Uterus (tissue), 3 donors: ENCODE measurements at regions not wholly inside any gene's neighbourhood (a gene's known extent, or its start where the extent isn't known, plus 50 kb on each side); places are given as distances from the start of the nearest gene placed in this dataset.

ENCODE experiments used
- DNase-seq, 2 donors: peaks; one replicate each; pipeline ENCODE4 v3.0.0-alpha.2; 2019 to 2020
- H3K27ac ChIP-seq, 2 donors: fragments of 200-600 bp; sonication (generic); 1 replicate in 1 of 2; 2 replicates in 1 of 2; pipeline ENCODE4 v1.5.1; 2016 to 2018
- H3K27me3 ChIP-seq, 2 donors: fragments of 200-600 bp; sonication (generic); one replicate each; pipeline ENCODE4 v1.5.1; 2018 to 2019; ENCODE audit warnings: control low read depth in 1 of 2
- H3K36me3 ChIP-seq, 2 donors: fragments of 200-600 bp; sonication (generic); one replicate each; pipeline ENCODE4 v1.5.1; 2019; ENCODE audit warnings: control low read depth in 1 of 2
- H3K4me1 ChIP-seq, 2 donors: fragments of 200-600 bp; sonication (generic); one replicate each; pipeline ENCODE4 v1.5.1; 2018 to 2019; ENCODE audit warnings: control low read depth in 1 of 2
- H3K4me3 ChIP-seq, 2 donors: fragments of 200-600 bp; sonication (generic); 1 replicate in 1 of 2; 2 replicates in 1 of 2; pipeline ENCODE4 v1.5.1; 2018 to 2019; ENCODE audit warnings: mild to moderate bottlenecking in 1 of 2
- H3K9me3 ChIP-seq, 2 donors: fragments of 200-600 bp; sonication (generic); one replicate each; pipeline ENCODE4 v1.5.1; 2019; ENCODE audit warnings: control low read depth in 1 of 2
- CTCF ChIP-seq, 4 experiments: fragments of 200-600 bp in 2 of 4; fragments of 450-650 bp in 2 of 4; sonication (generic) in 2 of 4; IDR thresholded peaks; one replicate each; pipeline ENCODE4 v1.5.1; 2016 to 2019; ENCODE audit warnings: antibody characterized with exemption in 4 of 4, mild to moderate bottlenecking in 2 of 4, moderate library complexity in 1 of 4
- POLR2A ChIP-seq, 2 donors: fragments of 450-650 bp; IDR thresholded peaks; one replicate each; pipeline ENCODE4 v1.6.1; 2016; ENCODE audit warnings: antibody characterized with exemption in 2 of 2, mild to moderate bottlenecking in 1 of 2, moderate library complexity in 1 of 2
- intact Hi-C: fragments of 100-400 bp; cut with DNase I; formaldehyde crosslinking; loops from one replicate; pipeline ENCODE4 v1.15.1; 2023; ENCODE audit warnings: low total_unique reads
- donor health status: DM: yes; HTN: yes; CAD: no.

GRCh38 chr2:21599417-21599816 lies 475.6 kb downstream of the TDRD15 start:
- no peak overlapping the region for H3K4me3 ChIP-seq
- TF ChIP-seq POLR2A (IDR thresholded peaks at IDR 0.05) (no peak), CTCF (IDR thresholded peaks at IDR 0.05) (no peak)
- intact Hi-C loops = no loop called here
- DNase-seq = no peak
- no peaks in the 10 kb centered on the region for H3K4me1 ChIP-seq
- no peaks in the 10 kb centered on the region for H3K9me3 ChIP-seq
- no peaks in the 10 kb centered on the region for H3K27me3 ChIP-seq
- no peak overlapping the region for H3K27ac ChIP-seq
- H3K36me3 ChIP-seq = no peaks in the 10 kb centered on the region

GRCh38 chr2:21602789-21603188 lies 479.0 kb downstream of the TDRD15 start:
- no peaks in the 10 kb centered on the region for H3K9me3 ChIP-seq
- H3K36me3 ChIP-seq = no peaks in the 10 kb centered on the region
- intact Hi-C loops = no loop called here
- no peaks in the 10 kb centered on the region for H3K4me1 ChIP-seq
- DNase-seq = no peak
- H3K4me3 ChIP-seq = no peak overlapping the region
- no peaks in the 10 kb centered on the region for H3K27me3 ChIP-seq
- no peak overlapping the region for H3K27ac ChIP-seq
- no peak for TF ChIP-seq CTCF (IDR thresholded peaks at IDR 0.05)
- no peak for TF ChIP-seq POLR2A (IDR thresholded peaks at IDR 0.05)

GRCh38 chr2:21607572-21607971 lies 483.8 kb downstream of the TDRD15 start:
- H3K27ac ChIP-seq = no peak overlapping the region
- no peak for TF ChIP-seq POLR2A (IDR thresholded peaks at IDR 0.05)
- TF ChIP-seq CTCF (IDR thresholded peaks at IDR 0.05) = no peak
- no peaks in the 10 kb centered on the region for H3K36me3 ChIP-seq
- H3K4me1 ChIP-seq = no peaks in the 10 kb centered on the region
- no peaks in the 10 kb centered on the region for H3K27me3 ChIP-seq
- no peaks in the 10 kb centered on the region for H3K9me3 ChIP-seq
- DNase-seq = no peak
- intact Hi-C loops = no loop called here
- no peak overlapping the region for H3K4me3 ChIP-seq

- Histone ChIP-seq H3K9me3 (no peaks in the 10 kb centered on the region), H3K27me3 (no peaks in the 10 kb centered on the region), H3K36me3 (no peaks in the 10 kb centered on the region), H3K4me1 (no peaks in the 10 kb centered on the region), H3K4me3 (no peak overlapping the region), H3K27ac (no peak overlapping the region)
- DNase-seq = no peak
- intact Hi-C loops = no loop called here
- TF ChIP-seq POLR2A (IDR thresholded peaks at IDR 0.05) (no peak), CTCF (IDR thresholded peaks at IDR 0.05) (no peak)
These were observed 486.5 kb downstream of the TDRD15 start for GRCh38 chr2:21610304-21610703.

- no peaks in the 10 kb centered on the region for H3K27me3 ChIP-seq
- TF ChIP-seq CTCF (IDR thresholded peaks at IDR 0.05) = no peak
- no peak for TF ChIP-seq POLR2A (IDR thresholded peaks at IDR 0.05)
- H3K27ac ChIP-seq = no peak overlapping the region
- H3K36me3 ChIP-seq = no peaks in the 10 kb centered on the region
- DNase-seq = no peak
- intact Hi-C loops = no loop called here
- no peaks in the 10 kb centered on the region for H3K9me3 ChIP-seq
- no peaks in the 10 kb centered on the region for H3K4me1 ChIP-seq
- no peak overlapping the region for H3K4me3 ChIP-seq
These were observed 494.2 kb downstream of the TDRD15 start for GRCh38 chr2:21617885-21618434.
